ENCODE measurements at regions not wholly inside any gene's neighbourhood (a gene's known extent, or its start where the extent isn't known, plus 50 kb on each side); places are given as distances from the start of the nearest gene placed in this dataset.
"Not testable (repeated sequence)": the region's sequence is repeated elsewhere in the genome, so short reads cannot be mapped to it uniquely, and the experiment has no call there.

- DNase-seq (ENCODE audit: low read depth in 2 of 2) = no peak
These were observed 109.3 kb upstream of the CPSF6 start for GRCh38 chr12:69130064-69130463.

GRCh38 chr12:69131077-69131476, 108.3 kb upstream of the CPSF6 start:
- no peak for DNase-seq (ENCODE audit: low read depth in 2 of 2)

- no peak for DNase-seq (ENCODE audit: low read depth in 2 of 2)
These were observed 102.3 kb upstream of the CPSF6 start for GRCh38 chr12:69136931-69137613.

- DNase-seq (ENCODE audit: low read depth in 2 of 2) = no peak
These were observed 98.3 kb upstream of the CPSF6 start for GRCh38 chr12:69141074-69141473.

- no peak for DNase-seq (ENCODE audit: low read depth in 2 of 2)
These were observed 90.1 kb upstream of the CPSF6 start for GRCh38 chr12:69149270-69149669.

- no peak for DNase-seq (ENCODE audit: low read depth in 2 of 2)
These were observed 89.1 kb upstream of the CPSF6 start for GRCh38 chr12:69150083-69150795.

GRCh38 chr12:69150796-69151127, 88.6 kb upstream of the CPSF6 start:
- DNase-seq (ENCODE audit: low read depth in 2 of 2) = no peak

GRCh38 chr12:69151254-69151764, 88.1 kb upstream of the CPSF6 start:
- DNase-seq (ENCODE audit: low read depth in 2 of 2) = no peak

GRCh38 chr12:69154585-69155363, 84.6 kb upstream of the CPSF6 start:
- DNase-seq (ENCODE audit: low read depth in 2 of 2) = peak; percentile 56 to 60

- peak; percentile 76 to 81 for DNase-seq (ENCODE audit: low read depth in 2 of 2)
These were observed 82.2 kb upstream of the CPSF6 start for GRCh38 chr12:69157023-69157655.

GRCh38 chr12:69161829-69162228, 77.5 kb upstream of the CPSF6 start:
- DNase-seq (ENCODE audit: low read depth in 2 of 2) = no peak

GRCh38 chr12:69163681-69164362, 75.5 kb upstream of the CPSF6 start:
- DNase-seq (ENCODE audit: low read depth in 2 of 2) = no peak

- no peak for DNase-seq (ENCODE audit: low read depth in 2 of 2)
These were observed 71.7 kb upstream of the CPSF6 start for GRCh38 chr12:69167648-69168165.

- DNase-seq (ENCODE audit: low read depth in 2 of 2) = no peak
These were observed 71.0 kb upstream of the CPSF6 start for GRCh38 chr12:69168363-69168762.

- DNase-seq (ENCODE audit: low read depth in 2 of 2) = no peak
These were observed 70.5 kb upstream of the CPSF6 start for GRCh38 chr12:69168828-69169227.

- DNase-seq (ENCODE audit: low read depth in 2 of 2) = no peak
These were observed 69.1 kb upstream of the CPSF6 start for GRCh38 chr12:69170293-69170692.

GRCh38 chr12:69171881-69172280, 67.5 kb upstream of the CPSF6 start:
- no peak for DNase-seq (ENCODE audit: low read depth in 2 of 2)

- no peak for DNase-seq (ENCODE audit: low read depth in 2 of 2)
These were observed 66.9 kb upstream of the CPSF6 start for GRCh38 chr12:69172491-69172890.

- no peak for DNase-seq (ENCODE audit: low read depth in 2 of 2)
These were observed 66.0 kb upstream of the CPSF6 start for GRCh38 chr12:69173368-69173767.

- no peak for DNase-seq (ENCODE audit: low read depth in 2 of 2)
These were observed 59.6 kb upstream of the CPSF6 start for GRCh38 chr12:69179786-69180185.

- DNase-seq (ENCODE audit: low read depth in 2 of 2) = not testable (repeated sequence)
These were observed 51.8 kb upstream of the CPSF6 start for GRCh38 chr12:69187572-69187971.

Data from activated CD8-positive, alpha-beta memory T cell treated with anti-CD3 and anti-CD28 coated beads for 4 hours (primary cell).